ENCODE measurements at regions not wholly inside any gene's neighbourhood (a gene's known extent, or its start where the extent isn't known, plus 50 kb on each side); places are given as distances from the start of the nearest gene placed in this dataset.

DNA sequence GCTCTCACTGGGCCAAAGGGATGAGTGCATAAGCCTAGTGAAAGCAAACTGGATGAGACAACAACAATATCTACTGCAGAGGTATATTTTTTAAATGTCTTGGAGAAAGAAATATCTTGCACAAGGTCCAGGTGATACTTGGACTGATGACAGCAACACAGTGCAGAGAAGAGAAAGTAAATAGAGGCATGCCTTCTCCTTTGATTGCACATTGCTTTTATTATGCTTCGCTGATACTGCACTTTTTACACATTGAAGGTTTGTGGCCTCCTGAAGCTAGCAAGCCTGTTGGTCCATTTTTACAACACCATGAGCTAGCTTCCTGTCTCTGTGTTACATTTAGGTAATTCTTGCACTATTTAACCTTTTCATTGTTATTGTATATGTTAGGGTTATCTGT is 189.0 kb upstream of the NDST3 start:
- TF ChIP-seq SUZ12 (IDR thresholded peaks at IDR 0.05) (no peak), LEF1 (IDR thresholded peaks at IDR 0.05; ENCODE audit: borderline replicate concordance) (no peak), TARDBP (IDR thresholded peaks at IDR 0.05) (no peak)
- ChIA-PET CTCF (no interaction called here), POLR2A (no interaction called here)
- no peak for DNase-seq (ENCODE audit: extremely low spot score)

DNA sequence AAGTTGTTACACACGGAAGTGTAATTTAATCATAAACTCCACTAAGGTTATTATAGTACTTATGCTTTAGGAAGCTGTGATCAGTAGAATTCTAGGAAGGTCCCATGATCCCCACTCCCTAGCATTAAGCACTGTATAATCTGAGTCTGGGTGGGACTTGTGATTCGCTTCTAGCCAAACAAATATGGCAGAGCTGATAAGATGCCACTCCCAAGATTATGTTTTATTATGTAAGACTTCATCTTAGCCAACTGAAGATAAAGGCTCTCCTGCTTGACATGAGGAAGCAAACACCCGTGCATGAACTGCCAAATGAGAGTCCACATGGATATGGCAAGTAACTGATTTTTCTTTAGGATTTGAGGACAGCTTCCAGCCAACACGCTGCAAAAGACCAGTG is 186.4 kb upstream of the NDST3 start:
- ChIA-PET CTCF (no interaction called here), POLR2A (no interaction called here)
- TF ChIP-seq FOXM1 (IDR thresholded peaks at IDR 0.05; ENCODE audit: borderline replicate concordance) (no peak), ARNT (IDR thresholded peaks at IDR 0.05) (no peak), SP1 (IDR thresholded peaks at IDR 0.05) (no peak), FOXK2 (IDR thresholded peaks at IDR 0.05) (no peak), ELF4 (IDR thresholded peaks at IDR 0.05) (no peak), SUZ12 (IDR thresholded peaks at IDR 0.05) (no peak), ZNF384 (IDR thresholded peaks at IDR 0.05) (no peak), TARDBP (IDR thresholded peaks at IDR 0.05) (no peak), FOXA1 (IDR thresholded peaks at IDR 0.05) (no peak)
- DNase-seq (ENCODE audit: extremely low spot score), result no peak

GRCh38 chr4:117868201-117868600 is 166.1 kb upstream of the NDST3 start:
- ChIA-PET POLR2A (no interaction called here), CTCF (no interaction called here)
- DNase-seq (ENCODE audit: extremely low spot score), result no peak
- TF ChIP-seq BHLHE40 (IDR thresholded peaks at IDR 0.05; ENCODE audit: borderline replicate concordance), result no peak
- no peak for TF ChIP-seq LEF1 (IDR thresholded peaks at IDR 0.05; ENCODE audit: borderline replicate concordance)
- TF ChIP-seq TARDBP (IDR thresholded peaks at IDR 0.05), result no peak
- TF ChIP-seq SP1 (IDR thresholded peaks at IDR 0.05), result no peak

DNA sequence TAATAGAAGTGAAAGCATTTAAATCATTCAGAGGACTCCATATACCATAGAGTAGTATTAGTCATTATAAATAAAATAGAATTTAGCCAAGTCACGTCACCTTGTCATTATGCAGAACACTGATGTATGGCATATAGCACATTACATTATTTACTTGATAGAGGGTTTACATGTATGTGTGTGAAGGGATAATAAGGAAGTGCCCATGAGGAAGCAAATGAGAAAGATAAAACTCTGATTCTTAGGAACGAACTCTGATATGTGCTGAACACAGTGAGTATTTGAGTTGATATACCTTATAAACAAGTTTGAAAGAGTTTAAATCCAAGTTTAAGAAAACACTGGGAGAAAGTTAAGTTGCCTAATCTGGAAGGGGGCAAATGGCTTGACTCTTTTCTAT is 160.5 kb upstream of the NDST3 start:
- no peak for TF ChIP-seq ZNF384 (IDR thresholded peaks at IDR 0.05)
- TF ChIP-seq CTBP1 (IDR thresholded peaks at IDR 0.05; ENCODE audit: borderline replicate concordance), result no peak
- no peak for TF ChIP-seq SP1 (IDR thresholded peaks at IDR 0.05)
- TF ChIP-seq LEF1 (IDR thresholded peaks at IDR 0.05; ENCODE audit: borderline replicate concordance), result no peak
- TF ChIP-seq NFRKB (IDR thresholded peaks at IDR 0.05), result no peak
- TF ChIP-seq L3MBTL2 (conservative IDR thresholded peaks at IDR 0.05), result no peak
- TF ChIP-seq ARNT (IDR thresholded peaks at IDR 0.05), result no peak
- TF ChIP-seq FOXM1 (IDR thresholded peaks at IDR 0.05; ENCODE audit: borderline replicate concordance), result no peak
- TF ChIP-seq FOXK2 (IDR thresholded peaks at IDR 0.05), result no peak
- TF ChIP-seq ELF4 (IDR thresholded peaks at IDR 0.05), result no peak
- no peak for TF ChIP-seq TARDBP (IDR thresholded peaks at IDR 0.05)
- no peak for TF ChIP-seq FOXA1 (IDR thresholded peaks at IDR 0.05)
- TF ChIP-seq, protein P1, sequence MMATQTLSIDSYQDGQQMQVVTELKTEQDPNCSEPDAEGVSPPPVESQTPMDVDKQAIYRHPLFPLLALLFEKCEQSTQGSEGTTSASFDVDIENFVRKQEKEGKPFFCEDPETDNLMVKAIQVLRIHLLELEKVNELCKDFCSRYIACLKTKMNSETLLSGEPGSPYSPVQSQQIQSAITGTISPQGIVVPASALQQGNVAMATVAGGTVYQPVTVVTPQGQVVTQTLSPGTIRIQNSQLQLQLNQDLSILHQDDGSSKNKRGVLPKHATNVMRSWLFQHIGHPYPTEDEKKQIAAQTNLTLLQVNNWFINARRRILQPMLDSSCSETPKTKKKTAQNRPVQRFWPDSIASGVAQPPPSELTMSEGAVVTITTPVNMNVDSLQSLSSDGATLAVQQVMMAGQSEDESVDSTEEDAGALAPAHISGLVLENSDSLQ (IDR thresholded peaks at IDR 0.05), result no peak
- POLR2A ChIA-PET, result no interaction called here
- CTCF ChIA-PET, result no interaction called here
- DNase-seq (ENCODE audit: extremely low spot score), result no peak

DNA sequence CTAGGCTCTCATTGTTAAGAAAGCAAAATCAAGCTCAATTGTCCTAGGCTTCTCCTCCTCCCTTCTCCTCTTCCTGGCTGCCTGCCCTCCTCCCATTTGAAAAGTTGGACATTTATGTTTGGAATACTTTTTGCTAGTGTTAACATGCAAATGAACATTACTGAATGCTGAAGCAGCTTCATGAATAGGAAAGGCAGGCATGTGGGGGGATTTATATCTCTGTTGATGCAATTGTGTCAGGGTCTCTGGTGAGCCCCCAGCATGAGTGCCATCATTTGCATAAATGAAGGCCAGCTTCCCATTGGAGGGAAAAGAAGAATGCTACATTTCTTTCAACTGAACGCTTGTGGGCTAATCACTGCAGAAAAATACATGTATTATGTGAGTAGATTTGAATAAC is 160.1 kb upstream of the NDST3 start:
- no peak for DNase-seq (ENCODE audit: extremely low spot score)
- no peak for TF ChIP-seq ZNF384 (IDR thresholded peaks at IDR 0.05)
- POLR2A ChIA-PET, result no interaction called here
- CTCF ChIA-PET, result no interaction called here

- no peak for DNase-seq (ENCODE audit: extremely low spot score)
- ChIA-PET CTCF (no interaction called here), POLR2A (no interaction called here)
- TF ChIP-seq L3MBTL2 (conservative IDR thresholded peaks at IDR 0.05) (no peak), SP1 (IDR thresholded peaks at IDR 0.05) (no peak), SUZ12 (IDR thresholded peaks at IDR 0.05) (no peak), FOXK2 (IDR thresholded peaks at IDR 0.05) (no peak), HDGF (IDR thresholded peaks at IDR 0.05; ENCODE audit: borderline replicate concordance) (no peak), BHLHE40 (IDR thresholded peaks at IDR 0.05; ENCODE audit: borderline replicate concordance) (no peak), NFRKB (IDR thresholded peaks at IDR 0.05) (no peak), TARDBP (IDR thresholded peaks at IDR 0.05) (no peak), FOXM1 (IDR thresholded peaks at IDR 0.05; ENCODE audit: borderline replicate concordance) (no peak), CTBP1 (IDR thresholded peaks at IDR 0.05; ENCODE audit: borderline replicate concordance) (no peak), ZNF384 (IDR thresholded peaks at IDR 0.05) (no peak)
- TF ChIP-seq, protein P1 (IDR thresholded peaks at IDR 0.05), result no peak
Measured at GRCh38 chr4:117889978-117890377, 144.3 kb upstream of the NDST3 start.

DNA sequence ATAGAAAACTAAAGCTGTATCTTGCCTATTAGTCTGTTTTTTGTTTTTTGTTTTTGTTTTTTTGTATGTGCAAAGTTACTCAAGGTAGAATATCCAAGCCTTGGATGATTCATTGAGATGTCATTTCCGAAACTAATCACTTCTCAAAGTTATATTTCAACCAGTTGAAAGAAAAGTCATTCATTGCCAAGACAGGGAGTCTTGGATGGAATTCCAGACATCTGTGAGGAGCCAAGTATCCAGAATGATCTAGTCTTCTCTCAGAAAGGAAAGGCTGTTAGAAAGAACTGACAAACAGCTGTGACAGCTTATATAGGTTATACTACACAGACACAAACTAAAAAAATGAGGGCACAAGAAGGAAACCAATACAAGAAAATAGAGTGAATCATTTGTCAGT is 141.1 kb upstream of the NDST3 start:
- ChIA-PET CTCF (interaction anchor here (0.7 kb wide), 1 partner anchor 45 kb away, joined by 3 read pairs; no protein-coding TSS in a partner anchor), POLR2A (no interaction called here)
- TF ChIP-seq CTBP1 (IDR thresholded peaks at IDR 0.05; ENCODE audit: borderline replicate concordance) (no peak), ELF4 (IDR thresholded peaks at IDR 0.05) (no peak), BHLHE40 (IDR thresholded peaks at IDR 0.05; ENCODE audit: borderline replicate concordance) (no peak), ARNT (IDR thresholded peaks at IDR 0.05) (no peak), FOXA1 (IDR thresholded peaks at IDR 0.05) (no peak), SUZ12 (IDR thresholded peaks at IDR 0.05) (no peak), HDGF (IDR thresholded peaks at IDR 0.05; ENCODE audit: borderline replicate concordance) (no peak), NFRKB (IDR thresholded peaks at IDR 0.05) (no peak), TARDBP (IDR thresholded peaks at IDR 0.05) (no peak)
- TF ChIP-seq, protein P1 (IDR thresholded peaks at IDR 0.05), result no peak
- DNase-seq (ENCODE audit: extremely low spot score), result no peak

All from HEK293T (cell line).